ENCODE measurements at regions not wholly inside any gene's neighbourhood (a gene's known extent, or its start where the extent isn't known, plus 50 kb on each side); places are given as distances from the start of the nearest gene placed in this dataset.

DNA sequence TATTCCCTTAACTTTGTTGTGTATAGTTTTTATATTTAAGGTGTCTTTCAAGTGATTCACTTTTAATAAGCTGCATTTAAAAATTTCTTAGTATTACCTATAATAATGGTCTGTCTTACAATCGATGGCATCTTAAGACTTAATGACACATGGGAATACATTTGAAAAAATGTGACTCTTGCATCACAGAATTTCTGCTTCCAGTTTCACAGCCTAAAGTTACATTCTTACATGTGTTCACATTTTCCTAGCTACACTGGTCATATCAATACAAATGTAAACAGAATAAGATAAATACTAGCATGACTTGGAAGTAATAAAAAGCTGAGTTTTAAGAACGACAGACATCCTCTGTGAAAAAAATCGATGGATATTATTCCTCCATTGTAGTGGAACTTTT lies 1597.1 kb upstream of the MIR17HG start:
- TF ChIP-seq RAD21 (IDR thresholded peaks at IDR 0.05; ENCODE audit: low read length) = no peak
- no peak for TF ChIP-seq CTCF (conservative IDR thresholded peaks at IDR 0.05; ENCODE audit: low read depth, low read length)
- no peak for TF ChIP-seq POLR2A (IDR thresholded peaks at IDR 0.05; ENCODE audit: low read depth, low read length)
- no peak for TF ChIP-seq CHD1 (IDR thresholded peaks at IDR 0.05; ENCODE audit: low read depth, low read length)
- no peak for TF ChIP-seq SMC3 (IDR thresholded peaks at IDR 0.05; ENCODE audit: low read depth, low read length)
- no peak for TF ChIP-seq MXI1 (IDR thresholded peaks at IDR 0.05; ENCODE audit: borderline replicate concordance, low read depth, low read length)
- no peak for TF ChIP-seq CEBPB (IDR thresholded peaks at IDR 0.05; ENCODE audit: low read depth, low read length)
- TF ChIP-seq MAZ (IDR thresholded peaks at IDR 0.05; ENCODE audit: borderline replicate concordance, low read depth, low read length) = no peak
- TF ChIP-seq NFE2L2 (IDR thresholded peaks at IDR 0.05; ENCODE audit: low read depth, low read length) = no peak

Data from IMR-90 (cell line).